ENCODE measurements at regions not wholly inside any gene's neighbourhood (a gene's known extent, or its start where the extent isn't known, plus 50 kb on each side); places are given as distances from the start of the nearest gene placed in this dataset.

GRCh38 chr12:118816296-118816695 lies 165.0 kb upstream of the SRRM4 start:
- TF ChIP-seq CTCF (IDR thresholded peaks at IDR 0.05): no peak
- TF ChIP-seq POLR2A (IDR thresholded peaks at IDR 0.05): no peak

Data from sigmoid colon (tissue), 3 donors.